ENCODE measurements at regions not wholly inside any gene's neighbourhood (a gene's known extent, or its start where the extent isn't known, plus 50 kb on each side); places are given as distances from the start of the nearest gene placed in this dataset.

GRCh38 chr6:150713487-150713886 is 113.8 kb downstream of the PLEKHG1 start:
- TF ChIP-seq CTCF (IDR thresholded peaks at IDR 0.05; ENCODE audit: insufficient read depth, low read depth, low read length) (no peak), EZH2 (IDR thresholded peaks at IDR 0.05; ENCODE audit: insufficient read depth, low read length) (no peak)
